DOHH2 (cell line): ENCODE measurements at regions not wholly inside any gene's neighbourhood (a gene's known extent, or its start where the extent isn't known, plus 50 kb on each side); places are given as distances from the start of the nearest gene placed in this dataset.
"Not testable (repeated sequence)": the region's sequence is repeated elsewhere in the genome, so short reads cannot be mapped to it uniquely, and the experiment has no call there.

Source experiments
- H3F3A ChIP-seq: fragments of 200-600 bp; sonication (generic), shearing (Covaris generic); 2 replicates; pipeline ENCODE4 v1.6.0; 2016; ENCODE audit warnings: antibody characterized with exemption, mild to moderate bottlenecking; ENCODE audit not compliant: control insufficient read depth, insufficient read depth
- H3K27ac ChIP-seq: fragments of 200-600 bp; sonication (generic); 2 replicates; pipeline ENCODE4 v1.5.1; 2014; ENCODE audit warnings: low read depth, mild to moderate bottlenecking, low read length, moderate library complexity
- H3K27me3 ChIP-seq: fragments of 200-600 bp; sonication (generic); 2 replicates; pipeline ENCODE4 v1.6.1; 2014; ENCODE audit warnings: mild to moderate bottlenecking, low read length, mixed read lengths; ENCODE audit not compliant: control insufficient read depth
- H3K36me3 ChIP-seq: fragments of 200-600 bp; sonication (generic); 2 replicates; pipeline ENCODE4 v1.6.1; 2014; ENCODE audit warnings: mild to moderate bottlenecking, low read length, moderate library complexity, mixed read lengths; ENCODE audit not compliant: control insufficient read depth
- H3K4me1 ChIP-seq: fragments of 200-600 bp; sonication (generic); 2 replicates; pipeline ENCODE4 v1.6.1; 2014; ENCODE audit warnings: mild to moderate bottlenecking, low read length, mixed read lengths; ENCODE audit not compliant: control insufficient read depth
- H3K4me2 ChIP-seq: fragments of 200-600 bp; sonication (generic); 2 replicates; pipeline ENCODE4 v1.6.0; 2014; ENCODE audit warnings: mild to moderate bottlenecking, low read length, moderate library complexity
- H3K4me3 ChIP-seq: fragments of 200-600 bp; sonication (generic); 2 replicates; pipeline ENCODE4 v1.5.1; 2014; ENCODE audit warnings: mild to moderate bottlenecking, low read length, mixed read lengths
- H3K79me2 ChIP-seq: fragments of 200-600 bp; sonication (generic); 2 replicates; pipeline ENCODE4 v1.6.1; 2014; ENCODE audit warnings: mild to moderate bottlenecking, low read length, mixed read lengths; ENCODE audit not compliant: control insufficient read depth
- H3K9me2 ChIP-seq: fragments of 200-600 bp; sonication (generic); replicated peaks from 2 replicates; pipeline ENCODE4 v1.6.1; 2014; ENCODE audit warnings: mild to moderate bottlenecking, low read length, mixed read lengths; ENCODE audit not compliant: control insufficient read depth
- H3K9me3 ChIP-seq: fragments of 200-600 bp; sonication (generic); 2 replicates; pipeline ENCODE4 v1.6.1; 2014; ENCODE audit warnings: antibody characterized with exemption, low read length, mixed read lengths; ENCODE audit not compliant: control insufficient read depth, insufficient read depth
- H4K20me1 ChIP-seq: fragments of 200-600 bp; sonication (generic); 2 replicates; pipeline ENCODE4 v1.6.0; 2014; ENCODE audit warnings: low read depth, mild to moderate bottlenecking, antibody characterized with exemption, low read length, moderate library complexity; ENCODE audit not compliant: control insufficient read depth, insufficient read depth
- EZH2phosphoT487 ChIP-seq: fragments of 200-600 bp; sonication (generic); IDR thresholded peaks from 2 replicates; pipeline ENCODE4 v1.6.1; 2017; ENCODE audit warnings: borderline replicate concordance, mild to moderate bottlenecking, antibody characterized with exemption, low read length, moderate library complexity, mixed read lengths
- TF ChIP-seq, protein P1 (sequence below): fragments of 200-600 bp; sonication (generic); IDR thresholded peaks from one replicate; pipeline ENCODE4 v1.5.1; 2014; ENCODE audit warnings: antibody characterized with exemption, mild to moderate bottlenecking, low read depth, low read length; ENCODE audit not compliant: poor library complexity, severe bottlenecking

DNA sequence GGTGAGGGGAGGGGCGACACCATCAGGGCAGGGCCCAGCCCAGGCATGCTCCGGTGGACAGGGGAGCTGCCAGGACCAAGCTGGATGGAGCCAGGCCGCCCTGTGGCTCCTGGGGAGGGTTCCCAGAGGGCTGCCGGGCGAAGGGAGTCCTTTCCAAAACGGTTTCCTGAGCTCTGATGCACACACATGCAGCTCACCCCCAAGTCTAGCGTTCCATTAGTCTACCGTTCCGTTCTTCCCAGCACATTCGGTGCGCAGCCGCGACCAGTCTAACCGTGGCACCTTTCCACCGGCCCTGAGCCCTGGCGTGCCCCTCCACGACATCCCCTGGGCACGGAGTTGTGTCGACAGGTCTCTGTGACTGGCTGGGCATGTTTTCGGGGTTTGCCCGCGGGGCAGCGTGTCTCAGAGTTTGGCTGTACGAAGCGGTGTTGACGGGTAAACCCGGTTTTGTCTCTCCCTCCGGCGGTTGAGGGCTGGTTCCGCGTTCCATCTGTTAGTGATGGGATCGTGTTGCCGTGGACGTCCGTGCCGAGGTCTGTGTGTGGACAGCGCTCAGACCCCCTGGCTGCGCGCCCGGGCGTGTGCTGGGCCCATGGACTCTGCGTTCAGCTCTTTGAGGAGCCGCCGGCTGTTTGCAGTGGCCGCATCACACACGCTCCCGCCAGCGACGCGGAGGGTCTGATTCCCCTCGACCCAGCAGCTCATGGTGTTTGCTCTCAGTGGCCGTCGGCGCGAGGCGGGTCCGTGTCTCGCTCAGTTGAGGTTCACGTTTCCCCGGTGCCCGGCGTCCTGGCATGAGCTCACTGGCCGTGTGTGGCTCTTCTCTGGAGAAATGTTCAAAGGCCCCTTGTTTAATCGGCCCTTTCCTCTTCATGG is 121.2 kb downstream of the IGLL1 start:
- H3K9me2 ChIP-seq: no peaks in the 10 kb centered on the region
- H3F3A ChIP-seq: no peaks in the 10 kb centered on the region
- no peak for TF ChIP-seq EZH2phosphoT487
- TF ChIP-seq, protein P1, sequence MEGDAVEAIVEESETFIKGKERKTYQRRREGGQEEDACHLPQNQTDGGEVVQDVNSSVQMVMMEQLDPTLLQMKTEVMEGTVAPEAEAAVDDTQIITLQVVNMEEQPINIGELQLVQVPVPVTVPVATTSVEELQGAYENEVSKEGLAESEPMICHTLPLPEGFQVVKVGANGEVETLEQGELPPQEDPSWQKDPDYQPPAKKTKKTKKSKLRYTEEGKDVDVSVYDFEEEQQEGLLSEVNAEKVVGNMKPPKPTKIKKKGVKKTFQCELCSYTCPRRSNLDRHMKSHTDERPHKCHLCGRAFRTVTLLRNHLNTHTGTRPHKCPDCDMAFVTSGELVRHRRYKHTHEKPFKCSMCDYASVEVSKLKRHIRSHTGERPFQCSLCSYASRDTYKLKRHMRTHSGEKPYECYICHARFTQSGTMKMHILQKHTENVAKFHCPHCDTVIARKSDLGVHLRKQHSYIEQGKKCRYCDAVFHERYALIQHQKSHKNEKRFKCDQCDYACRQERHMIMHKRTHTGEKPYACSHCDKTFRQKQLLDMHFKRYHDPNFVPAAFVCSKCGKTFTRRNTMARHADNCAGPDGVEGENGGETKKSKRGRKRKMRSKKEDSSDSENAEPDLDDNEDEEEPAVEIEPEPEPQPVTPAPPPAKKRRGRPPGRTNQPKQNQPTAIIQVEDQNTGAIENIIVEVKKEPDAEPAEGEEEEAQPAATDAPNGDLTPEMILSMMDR: no peak
- no peak overlapping the region for H3K4me2 ChIP-seq
- no peaks in the 10 kb centered on the region for H3K36me3 ChIP-seq
- no peak overlapping the region for H3K27ac ChIP-seq
- no peaks in the 10 kb centered on the region for H4K20me1 ChIP-seq
- H3K79me2 ChIP-seq: no peaks in the 10 kb centered on the region
- H3K4me3 ChIP-seq: no peak overlapping the region
- H3K9me3 ChIP-seq: no peaks in the 10 kb centered on the region
- peaks cover 5% of the 10 kb centered on the region for H3K4me1 ChIP-seq
- H3K27me3 ChIP-seq: peaks cover 7% of the 10 kb centered on the region

DNA sequence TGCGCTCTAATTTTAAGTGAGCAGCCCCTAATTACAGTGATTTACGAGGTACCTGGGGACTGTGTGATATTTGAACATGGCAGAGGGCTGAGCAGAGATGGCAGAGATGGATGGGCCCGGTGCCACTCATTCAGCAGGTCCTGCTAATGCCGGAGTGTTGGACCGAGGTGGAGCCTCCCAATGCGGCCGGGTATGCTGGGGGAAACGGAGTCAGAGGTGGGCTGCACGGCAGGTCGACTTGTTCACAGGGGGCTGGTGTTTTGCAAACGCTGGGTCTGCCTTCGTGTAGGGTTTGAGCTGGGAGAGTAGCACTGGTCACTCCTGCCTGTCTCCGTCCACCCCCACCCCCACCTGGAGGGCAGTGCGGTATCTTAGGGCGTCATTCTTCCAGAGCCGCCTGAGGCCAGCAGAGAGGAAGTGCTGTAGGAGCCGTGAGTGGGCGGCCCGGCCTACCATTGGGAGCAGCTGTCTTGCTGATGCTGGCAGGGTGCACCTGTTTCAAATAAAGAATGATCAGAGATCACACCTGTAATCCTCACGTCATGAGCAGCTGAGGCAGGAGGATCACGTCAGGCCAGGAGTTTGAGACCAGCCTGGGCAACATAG is 122.6 kb downstream of the IGLL1 start:
- no peaks in the 10 kb centered on the region for H3F3A ChIP-seq
- H3K36me3 ChIP-seq: no peaks in the 10 kb centered on the region
- no peak for TF ChIP-seq EZH2phosphoT487
- TF ChIP-seq, protein P1: no peak
- H3K9me2 ChIP-seq: no peaks in the 10 kb centered on the region
- no peaks in the 10 kb centered on the region for H4K20me1 ChIP-seq
- no peak overlapping the region for H3K27ac ChIP-seq
- no peak overlapping the region for H3K4me2 ChIP-seq
- H3K27me3 ChIP-seq: peaks cover 4% of the 10 kb centered on the region
- no peaks in the 10 kb centered on the region for H3K9me3 ChIP-seq
- no peaks in the 10 kb centered on the region for H3K79me2 ChIP-seq
- H3K4me1 ChIP-seq: peaks cover 5% of the 10 kb centered on the region
- H3K4me3 ChIP-seq: no peak overlapping the region

DNA sequence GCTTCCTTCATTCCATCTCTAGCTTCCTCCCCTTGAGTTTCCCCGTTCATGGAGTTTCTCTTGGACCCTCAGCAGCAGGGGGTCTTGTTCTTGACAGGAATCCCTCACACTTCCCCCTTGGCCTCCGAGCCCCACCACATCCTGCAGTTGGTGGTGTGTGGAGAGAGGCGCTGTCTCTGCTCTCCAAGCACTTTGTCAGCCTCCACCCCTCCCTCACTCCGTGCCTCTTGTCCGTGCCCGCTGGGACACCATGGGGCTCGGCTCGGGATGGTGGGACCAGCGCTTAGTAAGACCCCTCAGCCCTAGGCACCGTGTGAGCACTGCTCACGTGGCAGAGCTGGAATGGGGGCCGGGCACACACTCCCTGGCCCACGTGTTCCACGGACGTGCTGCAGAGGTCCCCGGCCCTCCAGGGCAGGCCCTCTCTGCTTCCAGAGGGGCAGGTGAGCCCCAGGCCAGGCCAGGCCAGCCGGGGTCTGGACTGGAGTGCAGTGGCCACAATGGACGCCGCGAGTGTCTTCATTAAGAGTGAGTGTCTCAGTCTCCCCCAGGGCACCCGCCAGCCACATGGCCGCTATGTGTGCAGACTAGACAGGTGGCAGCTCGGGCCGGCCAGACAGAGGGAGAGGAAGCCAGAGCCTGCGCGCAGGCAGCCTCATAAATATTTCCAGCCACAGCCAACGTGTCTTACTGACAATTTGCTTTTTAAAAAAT is 123.3 kb downstream of the IGLL1 start:
- H3K27me3 ChIP-seq, H3K4me1 ChIP-seq, H3F3A ChIP-seq, H3K27ac ChIP-seq, H3K9me3 ChIP-seq, H3K9me2 ChIP-seq, H3K36me3 ChIP-seq, H3K4me3 ChIP-seq, H3K4me2 ChIP-seq, H3K79me2 ChIP-seq, H4K20me1 ChIP-seq: not testable (repeated sequence)

DNA sequence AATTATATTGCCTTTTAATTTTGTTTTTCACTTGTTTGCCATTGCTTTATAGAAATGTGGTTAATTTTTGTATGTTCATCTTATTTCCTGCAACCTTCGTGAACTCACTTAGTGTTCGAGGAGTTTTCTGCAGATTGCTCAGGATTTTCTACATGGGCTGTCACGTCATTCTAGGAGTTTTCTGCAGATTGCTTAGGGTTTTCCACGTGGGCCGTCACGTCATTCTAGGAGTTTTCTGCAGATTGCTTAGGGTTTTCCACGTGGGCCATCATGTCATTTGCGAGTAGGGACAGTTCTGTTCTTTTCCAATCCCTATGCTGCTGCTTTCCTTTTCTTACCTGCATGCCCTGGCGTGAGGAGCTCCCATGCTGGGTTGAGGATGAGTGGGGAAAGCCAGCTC is 125.7 kb downstream of the IGLL1 start:
- not testable (repeated sequence) for H3K4me2 ChIP-seq, H4K20me1 ChIP-seq, H3K9me2 ChIP-seq, H3K4me3 ChIP-seq, H3K27me3 ChIP-seq, H3K9me3 ChIP-seq, H3K27ac ChIP-seq, H3K36me3 ChIP-seq, H3F3A ChIP-seq, H3K79me2 ChIP-seq, H3K4me1 ChIP-seq
